Activated CD4-positive, CD25-positive, alpha-beta regulatory T cell (primary cell): ENCODE measurements at regions not wholly inside any gene's neighbourhood (a gene's known extent, or its start where the extent isn't known, plus 50 kb on each side); places are given as distances from the start of the nearest gene placed in this dataset.
"Not testable (repeated sequence)": the region's sequence is repeated elsewhere in the genome, so short reads cannot be mapped to it uniquely, and the experiment has no call there.

Experiments
- DNase-seq, 4 experiments: peaks; one replicate each; lab custom pipeline; 2025; lab: John Stamatoyannopoulos, UW

- DNase-seq: no peak
Observed at GRCh38 chrX:39674490-39675161, 423.1 kb downstream of the BCOR start.

- no peak for DNase-seq
Observed at GRCh38 chrX:39675162-39675553, 422.6 kb downstream of the BCOR start.

GRCh38 chrX:39675619-39676018 lies 422.1 kb downstream of the BCOR start:
- DNase-seq: no peak

- DNase-seq: no peak
Observed at GRCh38 chrX:39676434-39676833, 421.3 kb downstream of the BCOR start.

GRCh38 chrX:39677585-39677977 lies 420.2 kb downstream of the BCOR start:
- DNase-seq: no peak

GRCh38 chrX:39677978-39678791 lies 419.6 kb downstream of the BCOR start:
- DNase-seq: no peak

GRCh38 chrX:39678914-39679313 lies 418.8 kb downstream of the BCOR start:
- DNase-seq: no peak

- no peak for DNase-seq
Observed at GRCh38 chrX:39679497-39680157, 418.1 kb downstream of the BCOR start.

- no peak for DNase-seq
Observed at GRCh38 chrX:39681885-39682284, 415.9 kb downstream of the BCOR start.

GRCh38 chrX:39682778-39683177 lies 415.0 kb downstream of the BCOR start:
- DNase-seq: no peak

- DNase-seq: no peak
Observed at GRCh38 chrX:39688219-39688575, 409.6 kb downstream of the BCOR start.

GRCh38 chrX:39688576-39689375 lies 409.0 kb downstream of the BCOR start:
- no peak for DNase-seq

- no peak for DNase-seq
Observed at GRCh38 chrX:39689376-39690104, 408.2 kb downstream of the BCOR start.

- no peak for DNase-seq
Observed at GRCh38 chrX:39690541-39691415, 407.0 kb downstream of the BCOR start.

- DNase-seq: no peak
Observed at GRCh38 chrX:39691724-39692123, 406.0 kb downstream of the BCOR start.

- DNase-seq: no peak
Observed at GRCh38 chrX:39692796-39693195, 405.0 kb downstream of the BCOR start.

GRCh38 chrX:39693298-39693697 lies 404.5 kb downstream of the BCOR start:
- DNase-seq: no peak

GRCh38 chrX:39702636-39703035 lies 395.1 kb downstream of the BCOR start:
- DNase-seq: not testable (repeated sequence)

- no peak for DNase-seq
Observed at GRCh38 chrX:39703307-39703706, 394.5 kb downstream of the BCOR start.

GRCh38 chrX:39704590-39704989 lies 393.2 kb downstream of the BCOR start:
- no peak for DNase-seq

- DNase-seq: no peak
Observed at GRCh38 chrX:39705290-39705689, 392.5 kb downstream of the BCOR start.
